Adipocyte (in vitro differentiated cells): ENCODE measurements at regions not wholly inside any gene's neighbourhood (a gene's known extent, or its start where the extent isn't known, plus 50 kb on each side); places are given as distances from the start of the nearest gene placed in this dataset.

ENCODE experiments used
- DNase-seq: peaks from one replicate; pipeline ENCODE4 v3.0.0-alpha.2; 2015; ENCODE audit warnings: low read depth
- H3K27me3 ChIP-seq: replicated peaks from 2 replicates; pipeline ENCODE4 v1.7.0; 2013; ENCODE audit warnings: mild to moderate bottlenecking, low read length, moderate library complexity; ENCODE audit not compliant: control insufficient read depth, insufficient read depth
- H3K36me3 ChIP-seq: 2 replicates; pipeline ENCODE4 v1.7.0; 2013; ENCODE audit warnings: low read length, mild to moderate bottlenecking, moderate library complexity; ENCODE audit not compliant: control insufficient read depth, insufficient read depth, severe bottlenecking
- H3K4me1 ChIP-seq: 2 replicates; pipeline ENCODE4 v1.7.0; 2013; ENCODE audit warnings: mild to moderate bottlenecking, low read length, moderate library complexity; ENCODE audit not compliant: control insufficient read depth, insufficient read depth
- H3K4me3 ChIP-seq: 2 replicates; pipeline ENCODE4 v1.7.0; 2013; ENCODE audit warnings: mild to moderate bottlenecking, low read length, moderate library complexity
- H3K9ac ChIP-seq: 2 replicates; pipeline ENCODE4 v1.7.0; 2013; ENCODE audit warnings: mild to moderate bottlenecking, low read length, moderate library complexity
- H3K9me3 ChIP-seq: 2 replicates; pipeline ENCODE4 v1.7.0; 2013; ENCODE audit warnings: mild to moderate bottlenecking, low read length, moderate library complexity; ENCODE audit not compliant: control insufficient read depth

GRCh38 chr11:115927823-115928329 lies 423.7 kb upstream of the CADM1 start:
- H3K9ac ChIP-seq, result no peak overlapping the region
- H3K4me1 ChIP-seq, result no peaks in the 10 kb centered on the region
- H3K36me3 ChIP-seq, result no peaks in the 10 kb centered on the region
- H3K4me3 ChIP-seq, result no peak overlapping the region
- H3K27me3 ChIP-seq, result peaks cover 32% of the 10 kb centered on the region
- H3K9me3 ChIP-seq, result no peaks in the 10 kb centered on the region
- DNase-seq, result no peak

DNA sequence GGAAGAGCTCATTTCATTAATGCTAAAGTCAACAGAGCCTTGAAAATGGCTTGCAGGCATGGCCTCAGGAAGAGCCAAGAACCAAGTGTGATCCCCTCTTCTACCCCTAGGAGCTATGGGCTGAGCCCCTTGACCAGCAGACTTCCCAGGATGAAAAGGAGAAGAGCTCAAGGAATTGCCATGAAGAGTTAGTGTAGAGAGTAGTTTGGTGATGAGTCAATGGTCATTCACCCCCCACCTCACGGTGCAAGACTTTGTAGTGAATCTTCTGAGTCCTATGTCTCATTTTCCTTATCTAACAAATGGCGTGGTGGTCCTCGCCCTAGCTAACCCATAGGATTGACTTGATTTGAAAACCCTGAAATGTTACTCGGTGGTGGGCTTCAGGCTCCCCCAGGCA lies 422.4 kb upstream of the CADM1 start:
- Histone ChIP-seq H3K36me3 (no peaks in the 10 kb centered on the region), H3K9ac (no peak overlapping the region), H3K4me1 (no peaks in the 10 kb centered on the region), H3K9me3 (no peaks in the 10 kb centered on the region), H3K4me3 (no peak overlapping the region), H3K27me3 (peaks cover 28% of the 10 kb centered on the region)
- DNase-seq, result no peak

GRCh38 chr11:115926138-115926537 lies 421.9 kb upstream of the CADM1 start:
- no peak for DNase-seq
- no peaks in the 10 kb centered on the region for H3K9me3 ChIP-seq

DNA sequence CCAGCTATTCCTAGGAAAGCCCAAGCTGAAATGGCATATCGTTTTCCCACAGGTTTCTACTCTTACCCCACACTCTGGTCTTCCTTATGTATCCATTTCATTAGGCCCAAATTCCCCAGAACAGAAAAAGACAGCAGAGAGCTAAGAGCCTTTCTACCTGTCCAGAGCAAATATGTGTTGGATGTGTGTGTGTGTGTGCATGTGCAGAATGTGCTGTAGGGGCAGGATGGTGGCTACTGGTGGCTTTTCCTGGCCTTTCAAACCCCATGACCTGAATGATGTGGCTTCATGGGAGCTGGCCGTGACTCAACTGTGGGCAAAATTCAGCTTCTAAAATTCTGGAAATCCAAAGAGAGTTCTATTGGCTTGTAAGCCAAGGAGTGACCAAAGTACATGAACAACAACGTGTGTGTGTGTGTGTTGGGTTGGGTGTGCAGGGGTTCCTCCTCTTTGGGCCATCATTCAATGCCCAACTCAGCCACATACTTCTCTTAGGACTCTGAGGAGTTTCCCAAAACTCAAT lies 421.4 kb upstream of the CADM1 start:
- no peaks in the 10 kb centered on the region for H3K36me3 ChIP-seq
- no peak overlapping the region for H3K9ac ChIP-seq
- peaks cover 28% of the 10 kb centered on the region for H3K27me3 ChIP-seq
- H3K9me3 ChIP-seq, result no peaks in the 10 kb centered on the region
- DNase-seq, result no peak
- no peak overlapping the region for H3K4me3 ChIP-seq
- H3K4me1 ChIP-seq, result no peaks in the 10 kb centered on the region

More at GRCh38 chr11:115926138-115926537, 421.9 kb upstream of the CADM1 start:
- Histone ChIP-seq H3K4me1 (no peaks in the 10 kb centered on the region), H3K27me3 (peaks cover 28% of the 10 kb centered on the region), H3K9ac (no peak overlapping the region), H3K36me3 (no peaks in the 10 kb centered on the region), H3K4me3 (no peak overlapping the region)

- DNase-seq, result no peak
- H3K27me3 ChIP-seq, result peaks cover 28% of the 10 kb centered on the region
- H3K9me3 ChIP-seq, result no peaks in the 10 kb centered on the region
- H3K36me3 ChIP-seq, result no peaks in the 10 kb centered on the region
- H3K4me1 ChIP-seq, result no peaks in the 10 kb centered on the region
- no peak overlapping the region for H3K4me3 ChIP-seq
- H3K9ac ChIP-seq, result no peak overlapping the region
Measured at GRCh38 chr11:115924744-115925567, 420.7 kb upstream of the CADM1 start.

GRCh38 chr11:115922876-115923275 lies 418.7 kb upstream of the CADM1 start:
- no peak overlapping the region for H3K4me3 ChIP-seq
- no peaks in the 10 kb centered on the region for H3K36me3 ChIP-seq
- no peak for DNase-seq
- H3K27me3 ChIP-seq, result peaks cover 16% of the 10 kb centered on the region
- peaks cover 7% of the 10 kb centered on the region for H3K4me1 ChIP-seq
- H3K9ac ChIP-seq, result no peak overlapping the region
- no peaks in the 10 kb centered on the region for H3K9me3 ChIP-seq

DNA sequence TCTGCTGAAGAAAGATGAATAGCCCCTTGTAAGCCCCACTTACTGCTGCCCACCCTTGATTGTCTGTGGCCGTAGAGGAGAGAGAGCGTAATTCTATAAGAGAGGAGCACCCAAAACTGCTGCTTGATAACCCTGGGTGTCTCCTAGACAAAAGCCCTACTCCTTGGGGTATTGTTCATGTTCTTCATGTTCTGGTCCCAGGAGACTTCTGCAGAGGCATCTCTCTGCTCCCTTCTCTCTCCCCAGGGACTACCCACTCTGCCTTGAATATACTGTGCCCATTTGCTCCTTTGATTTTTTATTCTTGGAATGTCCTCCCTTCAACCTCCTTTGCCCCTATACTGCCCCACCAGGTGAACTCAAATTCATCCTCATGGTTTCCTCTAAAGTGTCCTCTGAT lies 417.8 kb upstream of the CADM1 start:
- peaks cover 11% of the 10 kb centered on the region for H3K27me3 ChIP-seq
- H3K9ac ChIP-seq, result no peak overlapping the region
- H3K4me3 ChIP-seq, result no peak overlapping the region
- H3K9me3 ChIP-seq, result no peaks in the 10 kb centered on the region
- peaks cover 7% of the 10 kb centered on the region for H3K4me1 ChIP-seq
- no peaks in the 10 kb centered on the region for H3K36me3 ChIP-seq
- no peak for DNase-seq

DNA sequence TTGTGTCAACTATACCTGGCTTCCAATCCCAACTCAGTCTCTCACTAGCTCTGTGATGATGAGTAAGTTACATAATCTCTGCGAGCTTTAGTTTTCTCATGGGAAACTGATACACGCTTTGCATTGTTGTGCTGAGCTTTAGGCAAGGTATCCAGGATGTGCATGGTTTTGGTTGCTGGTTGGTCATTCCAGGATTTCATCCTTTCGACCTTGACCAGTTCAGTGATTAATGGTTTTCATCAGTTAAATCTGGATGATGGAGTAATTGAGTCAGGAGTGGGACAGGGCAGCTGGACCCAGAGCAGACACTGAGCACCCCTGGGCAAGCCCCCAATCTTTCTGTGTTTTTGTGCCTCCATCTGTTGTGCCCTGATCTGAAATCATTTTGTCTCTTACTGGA lies 417.3 kb upstream of the CADM1 start:
- Histone ChIP-seq H3K36me3 (no peaks in the 10 kb centered on the region), H3K9me3 (no peaks in the 10 kb centered on the region), H3K4me1 (peaks cover 7% of the 10 kb centered on the region), H3K9ac (no peak overlapping the region), H3K27me3 (peaks cover 11% of the 10 kb centered on the region), H3K4me3 (no peak overlapping the region)
- no peak for DNase-seq

GRCh38 chr11:115920841-115921480 lies 416.7 kb upstream of the CADM1 start:
- Histone ChIP-seq H3K9me3 (no peaks in the 10 kb centered on the region), H3K36me3 (no peaks in the 10 kb centered on the region), H3K27me3 (peaks cover 11% of the 10 kb centered on the region), H3K9ac (no peak overlapping the region), H3K4me1 (peaks cover 7% of the 10 kb centered on the region), H3K4me3 (no peak overlapping the region)
- no peak for DNase-seq

- Histone ChIP-seq H3K4me3 (no peak overlapping the region), H3K27me3 (peaks cover 11% of the 10 kb centered on the region), H3K9me3 (no peaks in the 10 kb centered on the region), H3K36me3 (no peaks in the 10 kb centered on the region), H3K4me1 (peaks cover 7% of the 10 kb centered on the region), H3K9ac (no peak overlapping the region)
- no peak for DNase-seq
Measured at GRCh38 chr11:115920092-115920461, 415.9 kb upstream of the CADM1 start.

DNA sequence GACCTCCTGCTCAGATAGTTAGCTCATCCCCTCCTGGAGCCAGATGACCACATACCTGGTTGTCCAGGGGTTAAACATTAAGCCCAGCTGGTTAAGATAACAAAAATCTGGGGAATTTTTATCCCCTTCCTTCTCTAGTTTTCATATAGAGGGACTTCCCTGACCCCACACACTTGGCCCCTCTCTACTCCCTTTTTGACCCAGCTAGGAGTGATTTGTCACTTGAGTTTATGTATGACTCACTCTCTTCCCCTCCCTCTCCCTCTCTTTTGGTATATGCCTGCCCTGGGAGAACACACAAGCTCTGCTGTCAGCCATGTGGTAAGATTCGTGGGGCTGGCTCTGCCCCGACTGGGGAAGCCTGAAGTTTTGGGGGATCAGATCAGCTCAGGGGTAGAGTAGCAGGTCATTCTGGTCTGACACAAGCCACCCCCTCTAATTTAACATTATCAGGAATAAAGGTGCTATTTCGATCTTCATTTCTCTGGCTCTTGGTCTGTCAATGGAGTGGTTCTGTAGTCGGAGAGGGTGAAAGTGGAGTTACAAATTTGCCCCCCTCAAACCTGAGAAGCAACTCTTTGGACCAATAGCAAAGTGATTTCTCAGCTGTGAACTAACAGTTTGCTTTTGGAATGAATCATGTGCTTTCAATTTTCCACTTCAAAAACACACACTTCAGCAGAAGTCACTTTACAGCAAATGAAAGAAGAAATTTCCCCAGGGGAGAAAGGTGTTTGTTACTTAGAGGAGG lies 415.3 kb upstream of the CADM1 start:
- DNase-seq, result no peak
- Histone ChIP-seq H3K36me3 (no peaks in the 10 kb centered on the region), H3K9ac (no peak overlapping the region), H3K4me1 (peaks cover 7% of the 10 kb centered on the region), H3K4me3 (no peak overlapping the region), H3K9me3 (no peaks in the 10 kb centered on the region), H3K27me3 (peaks cover 11% of the 10 kb centered on the region)
